GM19372 (cell line): ENCODE measurements at regions not wholly inside any gene's neighbourhood (a gene's known extent, or its start where the extent isn't known, plus 50 kb on each side); places are given as distances from the start of the nearest gene placed in this dataset.

Experiments
- ATAC-seq: cut with Tn5 transposase; IDR thresholded peaks from one replicate; pipeline ENCODE4 v1.9.1; 2021; ENCODE audit warnings: mild to moderate bottlenecking, low read depth, moderate library complexity; ENCODE audit not compliant: unreplicated experiment

- no peak for ATAC-seq
Observed at GRCh38 chr15:62841269-62841628, 201.3 kb upstream of the TPM1 start.

- no peak for ATAC-seq
Observed at GRCh38 chr15:62841891-62842559, 200.5 kb upstream of the TPM1 start.

- no peak for ATAC-seq
Observed at GRCh38 chr15:62843311-62843710, 199.2 kb upstream of the TPM1 start.

- no peak for ATAC-seq
Observed at GRCh38 chr15:62844564-62845240, 197.8 kb upstream of the TPM1 start.

- ATAC-seq: no peak
Observed at GRCh38 chr15:62845241-62846126, 197.1 kb upstream of the TPM1 start.

GRCh38 chr15:62846131-62846804, 196.3 kb upstream of the TPM1 start:
- ATAC-seq: no peak

- no peak for ATAC-seq
Observed at GRCh38 chr15:62846805-62847495, 195.6 kb upstream of the TPM1 start.

- no peak for ATAC-seq
Observed at GRCh38 chr15:62847900-62848489, 194.6 kb upstream of the TPM1 start.

GRCh38 chr15:62848632-62849050, 193.9 kb upstream of the TPM1 start:
- ATAC-seq: no peak

GRCh38 chr15:62849316-62850106, 193.0 kb upstream of the TPM1 start:
- ATAC-seq: no peak

GRCh38 chr15:62850318-62850717, 192.2 kb upstream of the TPM1 start:
- ATAC-seq: no peak

GRCh38 chr15:62850791-62851291, 191.7 kb upstream of the TPM1 start:
- no peak for ATAC-seq

- ATAC-seq: no peak
Observed at GRCh38 chr15:62853114-62853840, 189.3 kb upstream of the TPM1 start.

- ATAC-seq: no peak
Observed at GRCh38 chr15:62853841-62854225, 188.7 kb upstream of the TPM1 start.

GRCh38 chr15:62854420-62855084, 188.0 kb upstream of the TPM1 start:
- no peak for ATAC-seq

GRCh38 chr15:62855085-62855476, 187.5 kb upstream of the TPM1 start:
- ATAC-seq: no peak

- ATAC-seq: no peak
Observed at GRCh38 chr15:62856466-62857246, 185.9 kb upstream of the TPM1 start.
